Gastroesophageal sphincter (tissue), 3 donors: ENCODE measurements at regions not wholly inside any gene's neighbourhood (a gene's known extent, or its start where the extent isn't known, plus 50 kb on each side); places are given as distances from the start of the nearest gene placed in this dataset.

Experiments
- POLR2A ChIP-seq, 2 donors: fragments of 450-650 bp; IDR thresholded peaks; one replicate each; pipeline ENCODE4 v1.6.1; 2017; ENCODE audit warnings: antibody characterized with exemption in 2 of 2, mild to moderate bottlenecking in 2 of 2, moderate library complexity in 1 of 2
- POLR2AphosphoS5 ChIP-seq: sonication (generic); formaldehyde crosslinking; IDR thresholded peaks from one replicate; pipeline ENCODE4 v1.6.1; 2017; ENCODE audit warnings: antibody characterized with exemption
- TF ChIP-seq, protein P1 (sequence below), 4 experiments: fragments of 200-600 bp in 2 of 4; fragments of 450-650 bp in 2 of 4; sonication (generic) in 1 of 4; IDR thresholded peaks; one replicate each; pipeline ENCODE4 v1.5.1; 2017 to 2019; ENCODE audit warnings: antibody characterized with exemption in 4 of 4, mild to moderate bottlenecking in 2 of 4, moderate library complexity in 2 of 4

DNA sequence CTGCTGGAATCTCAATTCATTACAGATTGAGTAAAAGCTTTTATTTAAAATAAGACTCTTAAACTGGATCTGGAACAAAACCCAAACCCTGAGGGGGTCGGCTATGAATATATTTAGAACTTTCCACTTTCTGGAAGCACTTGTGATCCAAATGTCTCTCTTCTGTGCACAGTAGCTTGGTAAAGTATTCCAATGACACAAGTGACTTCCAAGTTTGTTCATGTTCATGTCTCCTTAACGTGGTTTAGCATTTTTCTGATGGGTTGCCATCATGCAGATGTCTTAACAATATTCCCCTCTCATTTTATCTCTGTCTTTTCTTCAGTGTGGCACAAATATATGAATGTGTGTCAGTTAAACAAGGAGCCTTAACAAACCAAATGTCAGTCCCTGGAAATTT, 191.9 kb upstream of the SORCS1 start:
- TF ChIP-seq, protein P1, sequence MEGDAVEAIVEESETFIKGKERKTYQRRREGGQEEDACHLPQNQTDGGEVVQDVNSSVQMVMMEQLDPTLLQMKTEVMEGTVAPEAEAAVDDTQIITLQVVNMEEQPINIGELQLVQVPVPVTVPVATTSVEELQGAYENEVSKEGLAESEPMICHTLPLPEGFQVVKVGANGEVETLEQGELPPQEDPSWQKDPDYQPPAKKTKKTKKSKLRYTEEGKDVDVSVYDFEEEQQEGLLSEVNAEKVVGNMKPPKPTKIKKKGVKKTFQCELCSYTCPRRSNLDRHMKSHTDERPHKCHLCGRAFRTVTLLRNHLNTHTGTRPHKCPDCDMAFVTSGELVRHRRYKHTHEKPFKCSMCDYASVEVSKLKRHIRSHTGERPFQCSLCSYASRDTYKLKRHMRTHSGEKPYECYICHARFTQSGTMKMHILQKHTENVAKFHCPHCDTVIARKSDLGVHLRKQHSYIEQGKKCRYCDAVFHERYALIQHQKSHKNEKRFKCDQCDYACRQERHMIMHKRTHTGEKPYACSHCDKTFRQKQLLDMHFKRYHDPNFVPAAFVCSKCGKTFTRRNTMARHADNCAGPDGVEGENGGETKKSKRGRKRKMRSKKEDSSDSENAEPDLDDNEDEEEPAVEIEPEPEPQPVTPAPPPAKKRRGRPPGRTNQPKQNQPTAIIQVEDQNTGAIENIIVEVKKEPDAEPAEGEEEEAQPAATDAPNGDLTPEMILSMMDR (IDR thresholded peaks at IDR 0.05), result no peak
- TF ChIP-seq POLR2AphosphoS5 (no peak), POLR2A (IDR thresholded peaks at IDR 0.05) (no peak)
